CD4-positive, alpha-beta T cell (primary cell): ENCODE measurements at regions not wholly inside any gene's neighbourhood (a gene's known extent, or its start where the extent isn't known, plus 50 kb on each side); places are given as distances from the start of the nearest gene placed in this dataset.

Experiments used
- ATAC-seq: fragments of 200-7000 bp; cut with Tn5 transposase; one replicate; pipeline ENCODE4 v1.10.0; 2022; ENCODE audit warnings: mild to moderate bottlenecking; ENCODE audit not compliant: poor library complexity
- CTCF ChIA-PET: fragments of 350-600 bp; sonication (Branson Sonifier 250); formaldehyde crosslinking; loops from one replicate; lab custom pipeline; 2021; ENCODE audit warnings: antibody characterized with exemption, inconsistent platforms; lab: Charles Lee
- POLR2A ChIA-PET: fragments of 350-600 bp; sonication (Branson Sonifier 250); formaldehyde crosslinking; loops from one replicate; lab custom pipeline; 2021; ENCODE audit warnings: antibody characterized with exemption, inconsistent platforms; lab: Charles Lee
- DNase-seq, 14 experiments: peaks; one replicate each; pipeline ENCODE4 v3.0.0-alpha.2; 2013 to 2020; ENCODE audit warnings: mixed read lengths in 2 of 14
- H3K27ac ChIP-seq, 2 donors: one replicate each; pipeline versions ENCODE4 v1.5.1 to v1.7.0; 2013; ENCODE audit warnings: low read length in 2 of 2, low read depth in 1 of 2, mild to moderate bottlenecking in 1 of 2
- H3K27me3 ChIP-seq, 2 experiments: 1 replicate in 1 of 2; 2 replicates in 1 of 2; pipeline versions ENCODE4 v1.6.1 to v1.7.0; 2013; ENCODE audit warnings: low read length in 2 of 2, control low read depth in 1 of 2, mild to moderate bottlenecking in 1 of 2, moderate library complexity in 1 of 2; ENCODE audit not compliant: insufficient read depth in 2 of 2, control insufficient read depth in 1 of 2
- H3K36me3 ChIP-seq: one replicate; pipeline ENCODE4 v1.6.1; 2013; ENCODE audit warnings: low read length, control low read depth; ENCODE audit not compliant: insufficient read depth
- H3K4me1 ChIP-seq: one replicate; pipeline ENCODE4 v1.6.1; 2013; ENCODE audit warnings: low read length, control low read depth; ENCODE audit not compliant: insufficient read depth
- H3K4me3 ChIP-seq: one replicate; pipeline ENCODE4 v1.5.1; 2013; ENCODE audit warnings: mild to moderate bottlenecking, low read length, moderate library complexity
- H3K9me3 ChIP-seq, 2 experiments: 1 replicate in 1 of 2; 2 replicates in 1 of 2; pipeline versions ENCODE4 v1.6.1 to v1.7.0; 2013; ENCODE audit warnings: low read length in 2 of 2, mild to moderate bottlenecking in 2 of 2, control low read depth in 1 of 2, moderate library complexity in 1 of 2; ENCODE audit not compliant: control insufficient read depth in 1 of 2, insufficient read depth in 1 of 2
- H3K27ac Mint-ChIP-seq: one replicate; pipeline ENCODE4 v1.8.0; 2020; ENCODE audit warnings: mixed read lengths
- H3K27me3 Mint-ChIP-seq: one replicate; pipeline ENCODE4 v1.8.0; 2021; ENCODE audit warnings: mixed read lengths
- H3K36me3 Mint-ChIP-seq: one replicate; pipeline ENCODE4 v1.8.0; 2021; ENCODE audit warnings: low read depth, mixed read lengths
- H3K4me1 Mint-ChIP-seq: one replicate; pipeline ENCODE4 v1.8.0; 2021; ENCODE audit warnings: low read depth, mixed read lengths
- H3K4me3 Mint-ChIP-seq: one replicate; pipeline ENCODE4 v1.8.0; 2020; ENCODE audit warnings: mild to moderate bottlenecking, mixed read lengths
- H3K9me3 Mint-ChIP-seq: one replicate; pipeline ENCODE4 v1.8.0; 2020; ENCODE audit warnings: mixed read lengths
- CTCF ChIP-seq: fragments of 200-600 bp; IDR thresholded peaks from one replicate; pipeline ENCODE4 v1.8.0; 2022; ENCODE audit warnings: antibody characterized with exemption, mild to moderate bottlenecking
- intact Hi-C, 2 experiments: fragments of 100-400 bp; cut with DNase I in 1 of 2; cut with micrococcal nuclease in 1 of 2; formaldehyde crosslinking; loops; one replicate each; pipeline versions ENCODE4 v1.15.1 to v1.9.0; 2023 to 2025; cut with DNase I, micrococcal nuclease

GRCh38 chr2:7904319-7904718 lies 777.5 kb upstream of the ID2 start:
- H3K4me3 Mint-ChIP-seq = no peak overlapping the region
- H3K27ac Mint-ChIP-seq = no peak overlapping the region

GRCh38 chr2:7905756-7906155 lies 776.1 kb upstream of the ID2 start:
- TF ChIP-seq CTCF = no peak
- H3K27ac Mint-ChIP-seq = no peak overlapping the region
- Histone ChIP-seq H3K27ac (no peak overlapping the region), H3K4me1 (no peaks in the 10 kb centered on the region), H3K4me3 (no peak overlapping the region), H3K36me3 (no peaks in the 10 kb centered on the region), H3K9me3 (no peaks in the 10 kb centered on the region), H3K27me3 (no peaks in the 10 kb centered on the region)
- H3K4me3 Mint-ChIP-seq = no peak overlapping the region
- ATAC-seq (no peak), DNase-seq (no peak)
- intact Hi-C loops = no loop called here
- POLR2A ChIA-PET = no interaction called here
- peaks cover 2% of the 10 kb centered on the region for H3K9me3 Mint-ChIP-seq
- no peaks in the 10 kb centered on the region for H3K36me3 Mint-ChIP-seq
- no peaks in the 10 kb centered on the region for H3K4me1 Mint-ChIP-seq
- H3K27me3 Mint-ChIP-seq = no peaks in the 10 kb centered on the region
- CTCF ChIA-PET = no interaction called here

More at GRCh38 chr2:7904319-7904718, 777.5 kb upstream of the ID2 start:
- ATAC-seq = no peak
- no peak overlapping the region for H3K27ac ChIP-seq
- TF ChIP-seq CTCF = no peak
- no peaks in the 10 kb centered on the region for H3K27me3 ChIP-seq
- H3K4me1 Mint-ChIP-seq = peaks cover 5% of the 10 kb centered on the region
- no peak overlapping the region for H3K4me3 ChIP-seq
- H3K9me3 Mint-ChIP-seq = peaks cover 2% of the 10 kb centered on the region
- DNase-seq = no peak
- H3K9me3 ChIP-seq = no peaks in the 10 kb centered on the region
- no peaks in the 10 kb centered on the region for H3K27me3 Mint-ChIP-seq
- peaks cover 1% of the 10 kb centered on the region for H3K4me1 ChIP-seq
- intact Hi-C loops = no loop called here
- CTCF ChIA-PET = no interaction called here
- no peaks in the 10 kb centered on the region for H3K36me3 ChIP-seq
- no peaks in the 10 kb centered on the region for H3K36me3 Mint-ChIP-seq
- POLR2A ChIA-PET = no interaction called here

- H3K27me3 ChIP-seq = no peaks in the 10 kb centered on the region
- H3K9me3 Mint-ChIP-seq = peaks cover 2% of the 10 kb centered on the region
- no peaks in the 10 kb centered on the region for H3K4me1 Mint-ChIP-seq
- ChIA-PET CTCF (no interaction called here), POLR2A (no interaction called here)
- no peaks in the 10 kb centered on the region for H3K27me3 Mint-ChIP-seq
- ATAC-seq = no peak
- H3K4me3 Mint-ChIP-seq = no peak overlapping the region
- no peaks in the 10 kb centered on the region for H3K36me3 ChIP-seq
- DNase-seq = no peak
- intact Hi-C loops = no loop called here
- H3K27ac ChIP-seq = no peak overlapping the region
- H3K27ac Mint-ChIP-seq = no peak overlapping the region
- H3K4me3 ChIP-seq = no peak overlapping the region
- TF ChIP-seq CTCF = no peak
- H3K9me3 ChIP-seq = no peaks in the 10 kb centered on the region
- H3K36me3 Mint-ChIP-seq = no peaks in the 10 kb centered on the region
- H3K4me1 ChIP-seq = no peaks in the 10 kb centered on the region
Observed at GRCh38 chr2:7906431-7906830, 775.4 kb upstream of the ID2 start.
